ENCODE measurements at regions not wholly inside any gene's neighbourhood (a gene's known extent, or its start where the extent isn't known, plus 50 kb on each side); places are given as distances from the start of the nearest gene placed in this dataset.

DNA sequence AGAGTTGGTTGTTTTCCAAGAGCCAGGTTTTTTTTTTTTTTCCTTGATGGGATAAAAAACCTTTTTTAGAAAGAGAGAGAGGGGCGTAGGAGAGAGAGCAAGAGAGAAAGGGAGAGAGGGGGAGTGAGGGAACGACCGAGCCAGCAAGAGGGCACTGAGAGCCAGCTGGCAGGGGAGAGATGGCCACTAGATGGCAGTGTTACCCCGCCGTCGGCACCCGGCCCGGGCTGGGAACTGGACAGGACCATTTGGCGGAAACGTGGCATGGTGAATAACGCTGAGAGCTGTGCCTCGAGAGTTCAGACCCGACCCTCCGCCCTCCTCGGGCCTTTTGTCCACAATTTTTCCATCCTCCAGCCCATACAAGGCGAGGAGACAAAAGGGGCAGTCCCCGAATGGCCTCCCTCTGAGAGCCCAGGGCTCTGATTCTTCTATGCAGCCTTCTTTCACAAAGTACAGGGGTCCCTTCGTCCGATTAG, 286.7 kb upstream of the VRK2 start:
- no TSS peak for BruUV-seq (replicated peaks)
- ATAC-seq (peak; percentile 100), FAIRE-seq (peak; percentile 81), DNase-seq (ENCODE audit: low spot score) (peak; percentile 63)
- H2AFZ ChIP-seq (ENCODE audit: low read length): peak overlapping the region; percentile 77
- H3K4me1 ChIP-seq (ENCODE audit: insufficient read depth, low read length): peaks cover 15% of the 10 kb centered on the region
- no peaks in the 10 kb centered on the region for H3K9me3 ChIP-seq (ENCODE audit: low read length)
- H3K27me3 ChIP-seq (ENCODE audit: control insufficient read depth in 1 of 2, insufficient read depth in 2 of 2, low read length in 2 of 2): peaks cover 0 to 6% of the 10 kb centered on the region in 2 experiments; a peak in 1 of 5 replicates
- H4K20me1 ChIP-seq (ENCODE audit: insufficient read depth, low read length): no peaks in the 10 kb centered on the region
- 10% methylated on average over 15 of the region's 19 CpGs for WGBS (ENCODE audit: low lambda C conversion rate)
- H3K79me2 ChIP-seq (ENCODE audit: insufficient read depth, low read length): no peaks in the 10 kb centered on the region
- CTCF ChIA-PET (ENCODE audit: low intra/inter-chr PET ratio, low total read pairs): interaction anchor here (1.1 to 2.8 kb wide), 2 partner anchors 458 to 688 kb away, joined by 4 to 25 read pairs; no protein-coding TSS in a partner anchor
- POLR2A ChIA-PET: no interaction called here
- intact Hi-C loops (cut with micrococcal nuclease; ENCODE audit: unreplicated experiment) (loop anchor here (1.0 to 10.0 kb wide), 4 partner anchors 146 to 1115 kb away; no protein-coding TSS in a partner anchor), in situ Hi-C loops (cut with HindIII; ENCODE audit: extremely low pct_ligation_motif_present, low pct_unique_long_range_greater_than_20kb) (loop anchor here (10.0 kb wide), 1 partner anchor 685 kb away; no protein-coding TSS in a partner anchor)
- H3K27ac ChIP-seq (ENCODE audit: extremely low read length, insufficient read depth, low read length): no peak overlapping the region
- no peaks in the 10 kb centered on the region for H3K36me3 ChIP-seq (replicated peaks in 1 of 2; ENCODE audit: control insufficient read depth in 1 of 2, insufficient read depth in 2 of 2, low read length in 2 of 2)
- H3K9ac ChIP-seq (ENCODE audit: insufficient read depth, low read depth, low read length): no peak overlapping the region
- peak overlapping the region in 1 of 3 experiments; percentile 54; a peak in 2 of 6 replicates for H3K4me3 ChIP-seq (replicated peaks in 1 of 3; ENCODE audit: insufficient read depth in 1 of 3, low read depth in 2 of 3, low read length in 3 of 3)
- peak overlapping the region; percentile 73 for H3K4me2 ChIP-seq (ENCODE audit: low read depth, low read length)
- TF ChIP-seq WIZ (CRISPR knock-in tag; IDR thresholded peaks at IDR 0.05): no peak
- TF ChIP-seq, protein P1, sequence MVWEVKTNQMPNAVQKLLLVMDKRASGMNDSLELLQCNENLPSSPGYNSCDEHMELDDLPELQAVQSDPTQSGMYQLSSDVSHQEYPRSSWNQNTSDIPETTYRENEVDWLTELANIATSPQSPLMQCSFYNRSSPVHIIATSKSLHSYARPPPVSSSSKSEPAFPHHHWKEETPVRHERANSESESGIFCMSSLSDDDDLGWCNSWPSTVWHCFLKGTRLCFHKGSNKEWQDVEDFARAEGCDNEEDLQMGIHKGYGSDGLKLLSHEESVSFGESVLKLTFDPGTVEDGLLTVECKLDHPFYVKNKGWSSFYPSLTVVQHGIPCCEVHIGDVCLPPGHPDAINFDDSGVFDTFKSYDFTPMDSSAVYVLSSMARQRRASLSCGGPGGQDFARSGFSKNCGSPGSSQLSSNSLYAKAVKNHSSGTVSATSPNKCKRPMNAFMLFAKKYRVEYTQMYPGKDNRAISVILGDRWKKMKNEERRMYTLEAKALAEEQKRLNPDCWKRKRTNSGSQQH (CRISPR knock-in tag; IDR thresholded peaks at IDR 0.05; ENCODE audit: low read depth): no peak
- no peak for TF ChIP-seq SATB2 (CRISPR knock-in tag; IDR thresholded peaks at IDR 0.05)
- TF ChIP-seq, protein P2, sequence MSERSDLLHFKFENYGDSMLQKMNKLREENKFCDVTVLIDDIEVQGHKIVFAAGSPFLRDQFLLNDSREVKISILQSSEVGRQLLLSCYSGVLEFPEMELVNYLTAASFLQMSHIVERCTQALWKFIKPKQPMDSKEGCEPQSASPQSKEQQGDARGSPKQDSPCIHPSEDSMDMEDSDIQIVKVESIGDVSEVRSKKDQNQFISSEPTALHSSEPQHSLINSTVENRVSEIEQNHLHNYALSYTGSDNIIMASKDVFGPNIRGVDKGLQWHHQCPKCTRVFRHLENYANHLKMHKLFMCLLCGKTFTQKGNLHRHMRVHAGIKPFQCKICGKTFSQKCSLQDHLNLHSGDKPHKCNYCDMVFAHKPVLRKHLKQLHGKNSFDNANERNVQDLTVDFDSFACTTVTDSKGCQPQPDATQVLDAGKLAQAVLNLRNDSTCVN (CRISPR knock-in tag; IDR thresholded peaks at IDR 0.05; ENCODE audit: borderline replicate concordance): peak; percentile 81
- no peak for TF ChIP-seq ELF4 (CRISPR knock-in tag; IDR thresholded peaks at IDR 0.05; ENCODE audit: borderline replicate concordance)
- TF ChIP-seq ZNF616 (CRISPR knock-in tag; IDR thresholded peaks at IDR 0.05; ENCODE audit: low read depth): 0 out of 2 replicates have a peak, but pooled peaks have one; percentile 64
- 0 out of 4 replicates have a peak, but pooled peaks of 1 of the 2 experiments have one; percentile 21 for TF ChIP-seq KLF16 (CRISPR knock-in tag; IDR thresholded peaks at IDR 0.05)
- TF ChIP-seq, protein P3, sequence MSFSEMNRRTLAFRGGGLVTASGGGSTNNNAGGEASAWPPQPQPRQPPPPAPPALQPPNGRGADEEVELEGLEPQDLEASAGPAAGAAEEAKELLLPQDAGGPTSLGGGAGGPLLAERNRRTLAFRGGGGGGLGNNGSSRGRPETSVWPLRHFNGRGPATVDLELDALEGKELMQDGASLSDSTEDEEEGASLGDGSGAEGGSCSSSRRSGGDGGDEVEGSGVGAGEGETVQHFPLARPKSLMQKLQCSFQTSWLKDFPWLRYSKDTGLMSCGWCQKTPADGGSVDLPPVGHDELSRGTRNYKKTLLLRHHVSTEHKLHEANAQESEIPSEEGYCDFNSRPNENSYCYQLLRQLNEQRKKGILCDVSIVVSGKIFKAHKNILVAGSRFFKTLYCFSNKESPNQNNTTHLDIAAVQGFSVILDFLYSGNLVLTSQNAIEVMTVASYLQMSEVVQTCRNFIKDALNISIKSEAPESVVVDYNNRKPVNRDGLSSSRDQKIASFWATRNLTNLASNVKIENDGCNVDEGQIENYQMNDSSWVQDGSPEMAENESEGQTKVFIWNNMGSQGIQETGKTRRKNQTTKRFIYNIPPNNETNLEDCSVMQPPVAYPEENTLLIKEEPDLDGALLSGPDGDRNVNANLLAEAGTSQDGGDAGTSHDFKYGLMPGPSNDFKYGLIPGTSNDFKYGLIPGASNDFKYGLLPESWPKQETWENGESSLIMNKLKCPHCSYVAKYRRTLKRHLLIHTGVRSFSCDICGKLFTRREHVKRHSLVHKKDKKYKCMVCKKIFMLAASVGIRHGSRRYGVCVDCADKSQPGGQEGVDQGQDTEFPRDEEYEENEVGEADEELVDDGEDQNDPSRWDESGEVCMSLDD (CRISPR knock-in tag; IDR thresholded peaks at IDR 0.05; ENCODE audit: borderline replicate concordance): no peak
- TF ChIP-seq RBM39 (IDR thresholded peaks at IDR 0.05; ENCODE audit: low read depth, low read length, poor library complexity, severe bottlenecking): peak; percentile 81
- TF ChIP-seq ZNF530 (CRISPR knock-in tag; IDR thresholded peaks at IDR 0.05; ENCODE audit: low read depth): no peak
- TF ChIP-seq, protein P4, sequence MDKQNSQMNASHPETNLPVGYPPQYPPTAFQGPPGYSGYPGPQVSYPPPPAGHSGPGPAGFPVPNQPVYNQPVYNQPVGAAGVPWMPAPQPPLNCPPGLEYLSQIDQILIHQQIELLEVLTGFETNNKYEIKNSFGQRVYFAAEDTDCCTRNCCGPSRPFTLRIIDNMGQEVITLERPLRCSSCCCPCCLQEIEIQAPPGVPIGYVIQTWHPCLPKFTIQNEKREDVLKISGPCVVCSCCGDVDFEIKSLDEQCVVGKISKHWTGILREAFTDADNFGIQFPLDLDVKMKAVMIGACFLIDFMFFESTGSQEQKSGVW (CRISPR knock-in tag; IDR thresholded peaks at IDR 0.05; ENCODE audit: borderline replicate concordance): no peak
- no peak for TF ChIP-seq NR2F2 (IDR thresholded peaks at IDR 0.05; ENCODE audit: borderline replicate concordance, low read depth)
- TF ChIP-seq, protein P5, sequence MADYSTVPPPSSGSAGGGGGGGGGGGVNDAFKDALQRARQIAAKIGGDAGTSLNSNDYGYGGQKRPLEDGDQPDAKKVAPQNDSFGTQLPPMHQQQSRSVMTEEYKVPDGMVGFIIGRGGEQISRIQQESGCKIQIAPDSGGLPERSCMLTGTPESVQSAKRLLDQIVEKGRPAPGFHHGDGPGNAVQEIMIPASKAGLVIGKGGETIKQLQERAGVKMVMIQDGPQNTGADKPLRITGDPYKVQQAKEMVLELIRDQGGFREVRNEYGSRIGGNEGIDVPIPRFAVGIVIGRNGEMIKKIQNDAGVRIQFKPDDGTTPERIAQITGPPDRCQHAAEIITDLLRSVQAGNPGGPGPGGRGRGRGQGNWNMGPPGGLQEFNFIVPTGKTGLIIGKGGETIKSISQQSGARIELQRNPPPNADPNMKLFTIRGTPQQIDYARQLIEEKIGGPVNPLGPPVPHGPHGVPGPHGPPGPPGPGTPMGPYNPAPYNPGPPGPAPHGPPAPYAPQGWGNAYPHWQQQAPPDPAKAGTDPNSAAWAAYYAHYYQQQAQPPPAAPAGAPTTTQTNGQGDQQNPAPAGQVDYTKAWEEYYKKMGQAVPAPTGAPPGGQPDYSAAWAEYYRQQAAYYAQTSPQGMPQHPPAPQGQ (CRISPR knock-in tag; IDR thresholded peaks at IDR 0.05; ENCODE audit: borderline replicate concordance): no peak
- TF ChIP-seq TMF1 (CRISPR knock-in tag; IDR thresholded peaks at IDR 0.05; ENCODE audit: low read depth): no peak
- no peak for TF ChIP-seq TRIM24 (CRISPR knock-in tag; IDR thresholded peaks at IDR 0.05)
- TF ChIP-seq NFIC (IDR thresholded peaks at IDR 0.05; ENCODE audit: low read length): no peak
